WTC11 (cell line): ENCODE measurements at regions not wholly inside any gene's neighbourhood (a gene's known extent, or its start where the extent isn't known, plus 50 kb on each side); places are given as distances from the start of the nearest gene placed in this dataset.

Experiments used
- ATAC-seq: fragments of 200-7000 bp; cut with Tn5 transposase; 2 replicates; pipeline ENCODE4 v1.10.0; 2021; ENCODE audit warnings: mild to moderate bottlenecking, moderate library complexity
- CTCF ChIA-PET: fragments of 300-600 bp; sonication (Branson Sonifier 250); formaldehyde crosslinking; loops from one replicate; lab custom pipeline; 2021; ENCODE audit warnings: antibody characterized with exemption; lab: Charles Lee
- POLR2A ChIA-PET: fragments of 350-600 bp; sonication (Branson Sonifier 250); formaldehyde crosslinking; loops from one replicate; lab custom pipeline; 2021; ENCODE audit warnings: antibody characterized with exemption; lab: Charles Lee
- DNase-seq: peaks from one replicate; pipeline ENCODE4 v3.0.0; 2021; ENCODE audit warnings: low spot score
- H3K27ac Mint-ChIP-seq: 2 replicates; pipeline ENCODE4 v1.8.0; 2021; ENCODE audit warnings: mixed read lengths
- H3K27me3 Mint-ChIP-seq: 2 replicates; pipeline ENCODE4 v1.8.0; 2021; ENCODE audit warnings: low read depth, mild to moderate bottlenecking, moderate library complexity, mixed read lengths
- H3K36me3 Mint-ChIP-seq: 2 replicates; pipeline ENCODE4 v1.8.0; 2021; ENCODE audit warnings: mixed read lengths
- H3K4me1 Mint-ChIP-seq: 2 replicates; pipeline ENCODE4 v1.8.0; 2022; ENCODE audit warnings: mixed read lengths
- H3K4me3 Mint-ChIP-seq: 2 replicates; pipeline ENCODE4 v1.8.0; 2021; ENCODE audit warnings: mild to moderate bottlenecking, moderate library complexity, mixed read lengths
- H3K9me3 Mint-ChIP-seq: 2 replicates; pipeline ENCODE4 v1.8.0; 2021; ENCODE audit warnings: mixed read lengths
- ATF1 ChIP-seq: sonication (generic); formaldehyde crosslinking; IDR thresholded peaks from 2 replicates; pipeline ENCODE4 v1.8.1; 2023; ENCODE audit warnings: mild to moderate bottlenecking, moderate library complexity, missing genetic modification reagents
- E2F4 ChIP-seq: sonication (generic); formaldehyde crosslinking; IDR thresholded peaks from 2 replicates; pipeline ENCODE4 v1.8.1; 2022; ENCODE audit warnings: low read depth, mild to moderate bottlenecking, moderate library complexity, missing genetic modification reagents, borderline replicate concordance
- ESRRA ChIP-seq: sonication (generic); formaldehyde crosslinking; IDR thresholded peaks from 2 replicates; pipeline ENCODE4 v1.8.1; 2022; ENCODE audit warnings: mild to moderate bottlenecking, missing genetic modification reagents, borderline replicate concordance
- ETV6 ChIP-seq: sonication (generic); formaldehyde crosslinking; IDR thresholded peaks from 2 replicates; pipeline ENCODE4 v1.8.1; 2022; ENCODE audit warnings: mild to moderate bottlenecking, missing genetic modification reagents
- GRHL2 ChIP-seq: fragments of 250-450 bp; sonication (Bioruptor Pico); IDR thresholded peaks from 2 replicates; pipeline ENCODE4 v1.8.0; 2022; ENCODE audit warnings: mild to moderate bottlenecking, moderate library complexity; ENCODE audit not compliant: insufficient replicate concordance, severe bottlenecking
- JAZF1 ChIP-seq: fragments of 250-450 bp; sonication (Bioruptor Pico); IDR thresholded peaks from 2 replicates; pipeline ENCODE4 v1.9.0; 2021; ENCODE audit warnings: moderate library complexity, mild to moderate bottlenecking, inconsistent platforms
- JUN ChIP-seq: sonication (generic); formaldehyde crosslinking; IDR thresholded peaks from 2 replicates; pipeline ENCODE4 v1.8.0; 2023; ENCODE audit warnings: mild to moderate bottlenecking, missing genetic modification reagents
- NFE2L1 ChIP-seq: sonication (generic); formaldehyde crosslinking; IDR thresholded peaks from 2 replicates; pipeline ENCODE4 v1.8.1; 2023; ENCODE audit warnings: missing genetic modification reagents
- NR1H2 ChIP-seq: sonication (generic); formaldehyde crosslinking; IDR thresholded peaks from 2 replicates; pipeline ENCODE4 v1.9.0; 2021; ENCODE audit warnings: mild to moderate bottlenecking, moderate library complexity, missing genetic modification reagents
- OVOL2 ChIP-seq: fragments of 250-450 bp; sonication (Bioruptor Pico); IDR thresholded peaks from 2 replicates; pipeline ENCODE4 v1.9.0; 2021; ENCODE audit warnings: mild to moderate bottlenecking, borderline replicate concordance
- RORB ChIP-seq: fragments of 250-450 bp; sonication (Bioruptor Pico); IDR thresholded peaks from 2 replicates; pipeline ENCODE4 v1.9.0; 2021; ENCODE audit warnings: mild to moderate bottlenecking
- SMAD4 ChIP-seq: sonication (generic); formaldehyde crosslinking; IDR thresholded peaks from 2 replicates; pipeline ENCODE4 v1.8.0; 2022; ENCODE audit warnings: mild to moderate bottlenecking, missing genetic modification reagents
- SOX15 ChIP-seq: fragments of 250-450 bp; sonication (Bioruptor Pico); IDR thresholded peaks from 2 replicates; pipeline ENCODE4 v1.9.0; 2021; ENCODE audit warnings: mild to moderate bottlenecking
- STAT6 ChIP-seq: sonication (generic); formaldehyde crosslinking; conservative IDR thresholded peaks from 2 replicates; pipeline ENCODE4 v1.8.1; 2023; ENCODE audit warnings: mild to moderate bottlenecking, low read depth, missing genetic modification reagents, moderate library complexity
- TP53 ChIP-seq: sonication (generic); formaldehyde crosslinking; IDR thresholded peaks from 2 replicates; pipeline ENCODE4 v1.8.1; 2023; ENCODE audit warnings: mild to moderate bottlenecking, missing genetic modification reagents
- USF1 ChIP-seq: sonication (generic); formaldehyde crosslinking; IDR thresholded peaks from 2 replicates; pipeline ENCODE4 v1.8.0; 2022; ENCODE audit warnings: mild to moderate bottlenecking, missing genetic modification reagents
- ZBTB21 ChIP-seq: sonication (generic); formaldehyde crosslinking; IDR thresholded peaks from 2 replicates; pipeline ENCODE4 v1.8.1; 2023; ENCODE audit warnings: mild to moderate bottlenecking, missing genetic modification reagents, borderline replicate concordance
- TF ChIP-seq, protein P1 (sequence below): fragments of 250-450 bp; sonication (Bioruptor Pico); conservative IDR thresholded peaks from 2 replicates; pipeline ENCODE4 v1.9.0; 2021; ENCODE audit warnings: mild to moderate bottlenecking
- TF ChIP-seq, protein P2 (sequence below): sonication (generic); formaldehyde crosslinking; IDR thresholded peaks from 2 replicates; pipeline ENCODE4 v1.8.1; 2022; ENCODE audit warnings: low read depth, missing genetic modification reagents, borderline replicate concordance
- TF ChIP-seq, protein P3 (sequence below): sonication (generic); formaldehyde crosslinking; IDR thresholded peaks from 2 replicates; pipeline ENCODE4 v1.8.0; 2023; ENCODE audit warnings: missing genetic modification reagents
- TF ChIP-seq, protein P4 (sequence below): sonication (generic); formaldehyde crosslinking; conservative IDR thresholded peaks from 2 replicates; pipeline ENCODE4 v1.8.1; 2022; ENCODE audit warnings: mild to moderate bottlenecking, missing genetic modification reagents

DNA sequence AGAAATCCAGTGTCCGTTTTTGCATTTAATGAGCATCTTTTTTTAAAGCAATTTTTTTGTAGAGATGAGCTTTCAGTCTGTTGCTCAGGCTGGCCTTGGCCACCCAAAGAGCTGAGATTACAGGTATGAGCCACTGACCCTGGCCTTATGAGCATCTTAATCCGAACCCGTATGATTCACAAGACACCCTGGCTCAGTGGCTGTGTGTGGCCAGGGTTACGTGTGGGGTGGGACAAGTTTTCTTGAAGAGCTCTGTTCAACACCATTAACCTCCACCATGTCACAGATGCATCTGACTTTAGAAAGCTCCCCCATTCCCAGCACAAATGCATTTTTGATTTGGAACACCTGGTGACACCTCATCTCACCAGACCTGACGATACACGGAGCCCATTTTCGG, 166.5 kb upstream of the PITRM1 start:
- no peaks in the 10 kb centered on the region for H3K9me3 Mint-ChIP-seq
- H3K4me1 Mint-ChIP-seq, result peaks cover 20% of the 10 kb centered on the region
- no peak for ATAC-seq
- H3K27ac Mint-ChIP-seq, result no peak overlapping the region
- no peak for DNase-seq
- TF ChIP-seq NFE2L1, result no peak
- TF ChIP-seq, protein P1, sequence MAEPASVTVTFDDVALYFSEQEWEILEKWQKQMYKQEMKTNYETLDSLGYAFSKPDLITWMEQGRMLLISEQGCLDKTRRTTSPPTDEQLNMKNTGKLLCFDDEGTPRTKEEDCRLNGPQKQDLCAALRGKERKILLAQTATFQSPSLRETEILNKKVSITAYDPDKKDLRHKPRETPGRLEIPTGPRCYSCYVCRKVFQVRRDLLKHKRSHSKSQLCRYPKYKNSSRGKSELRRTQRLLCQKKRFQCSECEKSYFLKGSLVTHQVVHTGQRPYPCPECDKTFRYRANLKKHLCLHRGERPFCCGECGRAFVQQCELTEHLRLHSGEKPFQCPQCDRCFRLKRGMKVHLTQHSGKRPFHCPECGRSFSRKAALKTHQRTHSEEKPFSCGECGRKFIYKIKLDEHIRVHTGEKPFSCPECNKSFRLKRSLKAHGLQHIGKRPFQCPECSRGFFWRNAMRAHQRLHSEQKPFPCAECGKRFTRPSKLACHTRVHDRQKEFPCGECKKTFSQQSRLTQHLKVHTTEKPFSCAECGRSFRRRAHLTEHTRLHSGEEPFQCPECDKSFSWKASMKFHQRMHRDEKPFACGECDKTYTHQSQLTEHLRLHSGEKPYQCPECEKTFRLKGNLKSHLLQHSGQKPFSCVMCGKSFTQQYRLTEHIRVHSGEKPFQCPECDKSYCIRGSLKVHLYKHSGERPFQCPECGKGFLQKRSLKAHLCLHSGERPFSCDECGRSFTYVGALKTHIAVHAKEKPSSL (CRISPR knock-in tag), result no peak
- TF ChIP-seq ATF1, result no peak
- TF ChIP-seq ETV6 (CRISPR knock-in tag), result no peak
- no peak for TF ChIP-seq GRHL2 (CRISPR knock-in tag)
- no peak for TF ChIP-seq RORB (CRISPR knock-in tag)
- TF ChIP-seq ESRRA (CRISPR knock-in tag), result no peak
- TF ChIP-seq STAT6, result no peak
- no peak for TF ChIP-seq E2F4 (CRISPR knock-in tag)
- no peak overlapping the region for H3K4me3 Mint-ChIP-seq
- ChIA-PET CTCF (no interaction called here), POLR2A (no interaction called here)
- no peaks in the 10 kb centered on the region for H3K27me3 Mint-ChIP-seq
- no peaks in the 10 kb centered on the region for H3K36me3 Mint-ChIP-seq

- H3K27me3 Mint-ChIP-seq, result no peaks in the 10 kb centered on the region
- no peak overlapping the region for H3K27ac Mint-ChIP-seq
- POLR2A ChIA-PET, result no interaction called here
- H3K9me3 Mint-ChIP-seq, result no peaks in the 10 kb centered on the region
- H3K4me3 Mint-ChIP-seq, result no peak overlapping the region
- CTCF ChIA-PET, result no interaction called here
- ATAC-seq, result no peak
- peaks cover 31% of the 10 kb centered on the region for H3K4me1 Mint-ChIP-seq
- DNase-seq, result no peak
- TF ChIP-seq, protein P2, sequence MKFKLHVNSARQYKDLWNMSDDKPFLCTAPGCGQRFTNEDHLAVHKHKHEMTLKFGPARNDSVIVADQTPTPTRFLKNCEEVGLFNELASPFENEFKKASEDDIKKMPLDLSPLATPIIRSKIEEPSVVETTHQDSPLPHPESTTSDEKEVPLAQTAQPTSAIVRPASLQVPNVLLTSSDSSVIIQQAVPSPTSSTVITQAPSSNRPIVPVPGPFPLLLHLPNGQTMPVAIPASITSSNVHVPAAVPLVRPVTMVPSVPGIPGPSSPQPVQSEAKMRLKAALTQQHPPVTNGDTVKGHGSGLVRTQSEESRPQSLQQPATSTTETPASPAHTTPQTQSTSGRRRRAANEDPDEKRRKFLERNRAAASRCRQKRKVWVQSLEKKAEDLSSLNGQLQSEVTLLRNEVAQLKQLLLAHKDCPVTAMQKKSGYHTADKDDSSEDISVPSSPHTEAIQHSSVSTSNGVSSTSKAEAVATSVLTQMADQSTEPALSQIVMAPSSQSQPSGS (CRISPR knock-in tag), result no peak
- H3K36me3 Mint-ChIP-seq, result no peaks in the 10 kb centered on the region
These were observed 165.2 kb upstream of the PITRM1 start for GRCh38 chr10:3337741-3338140.

- no peak for DNase-seq
- no peaks in the 10 kb centered on the region for H3K36me3 Mint-ChIP-seq
- H3K4me1 Mint-ChIP-seq, result peaks cover 36% of the 10 kb centered on the region
- H3K27me3 Mint-ChIP-seq, result no peaks in the 10 kb centered on the region; the same call in 1 of the 2 replicates
- H3K4me3 Mint-ChIP-seq, result no peak overlapping the region
- H3K9me3 Mint-ChIP-seq, result no peaks in the 10 kb centered on the region
- ATAC-seq, result no peak
- no peak overlapping the region for H3K27ac Mint-ChIP-seq
- CTCF ChIA-PET, result no interaction called here
- POLR2A ChIA-PET, result no interaction called here
- no peak for TF ChIP-seq E2F4 (CRISPR knock-in tag)
- no peak for TF ChIP-seq USF1 (CRISPR knock-in tag)
- no peak for TF ChIP-seq SOX15 (CRISPR knock-in tag)
- TF ChIP-seq, protein P3, sequence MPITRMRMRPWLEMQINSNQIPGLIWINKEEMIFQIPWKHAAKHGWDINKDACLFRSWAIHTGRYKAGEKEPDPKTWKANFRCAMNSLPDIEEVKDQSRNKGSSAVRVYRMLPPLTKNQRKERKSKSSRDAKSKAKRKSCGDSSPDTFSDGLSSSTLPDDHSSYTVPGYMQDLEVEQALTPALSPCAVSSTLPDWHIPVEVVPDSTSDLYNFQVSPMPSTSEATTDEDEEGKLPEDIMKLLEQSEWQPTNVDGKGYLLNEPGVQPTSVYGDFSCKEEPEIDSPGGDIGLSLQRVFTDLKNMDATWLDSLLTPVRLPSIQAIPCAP, result no peak
- TF ChIP-seq OVOL2, result no peak
- no peak for TF ChIP-seq NR1H2 (CRISPR knock-in tag)
- TF ChIP-seq RORB (CRISPR knock-in tag), result no peak
- no peak for TF ChIP-seq ZBTB21 (CRISPR knock-in tag)
- TF ChIP-seq ETV6 (CRISPR knock-in tag), result no peak
- TF ChIP-seq, protein P4, sequence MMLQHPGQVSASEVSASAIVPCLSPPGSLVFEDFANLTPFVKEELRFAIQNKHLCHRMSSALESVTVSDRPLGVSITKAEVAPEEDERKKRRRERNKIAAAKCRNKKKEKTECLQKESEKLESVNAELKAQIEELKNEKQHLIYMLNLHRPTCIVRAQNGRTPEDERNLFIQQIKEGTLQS (CRISPR knock-in tag), result no peak
- no peak for TF ChIP-seq SMAD4 (CRISPR knock-in tag)
- no peak for TF ChIP-seq JAZF1 (CRISPR knock-in tag)
- TF ChIP-seq JUN, result no peak
- TF ChIP-seq TP53 (CRISPR knock-in tag), result no peak
These were observed 164.2 kb upstream of the PITRM1 start for GRCh38 chr10:3336673-3337293.
